ENCODE measurements at regions not wholly inside any gene's neighbourhood (a gene's known extent, or its start where the extent isn't known, plus 50 kb on each side); places are given as distances from the start of the nearest gene placed in this dataset.

GRCh38 chr10:130427216-130427722 lies 291.1 kb downstream of the GLRX3 start:
- H3K9me3 ChIP-seq, result no peaks in the 10 kb centered on the region
- H3K4me3 ChIP-seq, result no peak overlapping the region
- 79 to 90% (median 86%) methylated on average over 4 of the region's 4 CpGs for WGBS, 5 donors
- no peaks in the 10 kb centered on the region for H3K36me3 ChIP-seq
- no peaks in the 10 kb centered on the region for H3K4me1 ChIP-seq
- no peaks in the 10 kb centered on the region for H3K27me3 ChIP-seq (replicated peaks in 1 of 7)
- TF ChIP-seq POLR2AphosphoS5 (IDR thresholded peaks at IDR 0.05), result no peak
- no peak for TF ChIP-seq CTCF (IDR thresholded peaks at IDR 0.05 in 8 of 11, conservative IDR thresholded peaks at IDR 0.05 in 3 of 11)
- intact Hi-C loops (cut with DNase I; ENCODE audit: low total_unique reads), result no loop called here
- H3K27ac ChIP-seq, result no peak overlapping the region
- DNase-seq, result no peak

GRCh38 chr10:130428936-130429335 lies 292.7 kb downstream of the GLRX3 start:
- no peak for DNase-seq
- Histone ChIP-seq H3K27me3 (replicated peaks in 1 of 7) (no peaks in the 10 kb centered on the region), H3K9me3 (no peaks in the 10 kb centered on the region), H3K4me1 (no peaks in the 10 kb centered on the region), H3K27ac (no peak overlapping the region), H3K4me3 (no peak overlapping the region), H3K36me3 (no peaks in the 10 kb centered on the region)
- TF ChIP-seq POLR2AphosphoS5 (IDR thresholded peaks at IDR 0.05) (no peak), POLR2A (IDR thresholded peaks at IDR 0.05) (no peak), CTCF (IDR thresholded peaks at IDR 0.05 in 8 of 11, conservative IDR thresholded peaks at IDR 0.05 in 3 of 11) (no peak)
- intact Hi-C loops (cut with DNase I; ENCODE audit: low total_unique reads), result no loop called here
- 73 to 81% (median 76%) methylated on average over 6 of the region's 6 CpGs for WGBS, 5 donors

DNA sequence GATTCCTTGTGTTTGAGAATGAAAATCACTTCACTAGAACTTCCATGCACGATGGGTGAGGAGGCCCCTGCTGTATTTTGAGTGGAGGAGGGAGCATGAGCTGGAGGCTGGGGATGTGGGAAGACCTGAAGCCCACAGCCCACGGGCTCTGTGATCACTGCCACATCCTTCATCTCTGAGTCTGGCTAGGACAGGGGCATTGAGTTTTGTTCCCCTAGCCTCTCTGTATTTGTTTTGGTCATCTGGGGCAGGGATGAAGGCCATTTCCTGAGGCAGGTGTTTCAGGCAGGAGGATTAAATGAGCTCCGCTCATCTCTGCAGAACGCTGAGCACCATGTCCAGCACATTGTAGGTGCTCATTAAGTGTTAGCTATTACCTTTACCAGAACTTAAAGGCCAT lies 293.6 kb downstream of the GLRX3 start:
- DNase-seq, result no peak
- intact Hi-C loops (cut with DNase I; ENCODE audit: low total_unique reads), result no loop called here
- Histone ChIP-seq H3K4me1 (no peaks in the 10 kb centered on the region), H3K4me3 (no peak overlapping the region), H3K27ac (no peak overlapping the region), H3K36me3 (no peaks in the 10 kb centered on the region), H3K9me3 (peaks cover 0 to 5% (median 0%) of the 10 kb centered on the region in 8 donors), H3K27me3 (replicated peaks in 1 of 7) (no peaks in the 10 kb centered on the region)
- 70 to 83% (median 73%) methylated on average over 4 of the region's 4 CpGs for WGBS, 5 donors
- no peak for TF ChIP-seq POLR2AphosphoS5 (IDR thresholded peaks at IDR 0.05)
- no peak for TF ChIP-seq CTCF (IDR thresholded peaks at IDR 0.05 in 8 of 11, conservative IDR thresholded peaks at IDR 0.05 in 3 of 11)
- no peak for TF ChIP-seq POLR2A (IDR thresholded peaks at IDR 0.05)

- Histone ChIP-seq H3K36me3 (no peaks in the 10 kb centered on the region), H3K4me3 (no peak overlapping the region), H3K4me1 (no peaks in the 10 kb centered on the region), H3K27ac (no peak overlapping the region), H3K27me3 (replicated peaks in 1 of 7) (no peaks in the 10 kb centered on the region), H3K9me3 (peaks cover 0 to 6% (median 0%) of the 10 kb centered on the region in 8 donors)
- no peak for DNase-seq
- 58 to 86% (median 83%) methylated on average over 4 of the region's 4 CpGs for WGBS, 5 donors
- TF ChIP-seq POLR2AphosphoS5 (IDR thresholded peaks at IDR 0.05) (no peak), POLR2A (IDR thresholded peaks at IDR 0.05) (no peak), CTCF (IDR thresholded peaks at IDR 0.05 in 8 of 11, conservative IDR thresholded peaks at IDR 0.05 in 3 of 11) (no peak)
- intact Hi-C loops (cut with DNase I; ENCODE audit: low total_unique reads), result no loop called here
Measured at GRCh38 chr10:130430291-130430690, 294.1 kb downstream of the GLRX3 start.
